ENCODE measurements at regions not wholly inside any gene's neighbourhood (a gene's known extent, or its start where the extent isn't known, plus 50 kb on each side); places are given as distances from the start of the nearest gene placed in this dataset.

GRCh38 chr20:11035211-11035610, 361.4 kb upstream of the JAG1 start:
- H3K9me3 ChIP-seq (ENCODE audit: control insufficient read depth, insufficient read depth, low read depth, low read length): no peaks in the 10 kb centered on the region
- intact Hi-C loops (cut with micrococcal nuclease; ENCODE audit: unreplicated experiment): no loop called here
- H3K4me1 ChIP-seq (ENCODE audit: control insufficient read depth, insufficient read depth, low read length): no peaks in the 10 kb centered on the region
- no peak overlapping the region for H3K4me3 ChIP-seq (ENCODE audit: low read depth in 2 of 2, low read length in 2 of 2)
- no peak overlapping the region for H3K27ac ChIP-seq (ENCODE audit: low read length)
- no peak for ATAC-seq
- POLR2A ChIA-PET: no interaction called here
- no TSS peak for BruUV-seq (replicated peaks)
- no peak for TF ChIP-seq TCF7L2 (IDR thresholded peaks at IDR 0.05; ENCODE audit: low read depth, low read length)
- TF ChIP-seq REST (IDR thresholded peaks at IDR 0.05; ENCODE audit: insufficient read depth in 1 of 2, low read depth in 2 of 2, low read length in 1 of 2): no peak
- TF ChIP-seq POLR2AphosphoS5 (IDR thresholded peaks at IDR 0.05; ENCODE audit: low read depth, low read length): no peak
- no peak for TF ChIP-seq CTCF (IDR thresholded peaks at IDR 0.05)
- no peak for TF ChIP-seq SIN3A (IDR thresholded peaks at IDR 0.05; ENCODE audit: borderline replicate concordance, insufficient read depth, low read depth, low read length)
- CTCF ChIA-PET: no interaction called here
- in situ Hi-C loops (cut with HindIII; ENCODE audit: low pct_unique_long_range_greater_than_20kb, low sequenced_read_pairs): no loop called here
- no peaks in the 10 kb centered on the region for H3K27me3 ChIP-seq (ENCODE audit: control insufficient read depth, insufficient read depth, low read length)
- H3K36me3 ChIP-seq (ENCODE audit: control insufficient read depth, insufficient read depth, low read length): no peaks in the 10 kb centered on the region
- no peak for DNase-seq (ENCODE audit: low read depth, low spot score)

- ChIA-PET POLR2A (no interaction called here), CTCF (no interaction called here)
- H3K4me3 ChIP-seq (ENCODE audit: low read depth in 2 of 2, low read length in 2 of 2): no peak overlapping the region
- intact Hi-C loops (cut with micrococcal nuclease; ENCODE audit: unreplicated experiment) (no loop called here), in situ Hi-C loops (cut with HindIII; ENCODE audit: low pct_unique_long_range_greater_than_20kb, low sequenced_read_pairs) (no loop called here)
- H3K27ac ChIP-seq (ENCODE audit: low read length): no peak overlapping the region
- H3K4me1 ChIP-seq (ENCODE audit: control insufficient read depth, insufficient read depth, low read length): no peaks in the 10 kb centered on the region
- H3K36me3 ChIP-seq (ENCODE audit: control insufficient read depth, insufficient read depth, low read length): no peaks in the 10 kb centered on the region
- ATAC-seq: no peak
- TF ChIP-seq POLR2AphosphoS5 (IDR thresholded peaks at IDR 0.05; ENCODE audit: low read depth, low read length): no peak
- TF ChIP-seq SIN3A (IDR thresholded peaks at IDR 0.05; ENCODE audit: borderline replicate concordance, insufficient read depth, low read depth, low read length): no peak
- BruUV-seq (replicated peaks): no TSS peak
- no peaks in the 10 kb centered on the region for H3K9me3 ChIP-seq (ENCODE audit: control insufficient read depth, insufficient read depth, low read depth, low read length)
- H3K27me3 ChIP-seq (ENCODE audit: control insufficient read depth, insufficient read depth, low read length): no peaks in the 10 kb centered on the region
- DNase-seq (ENCODE audit: low read depth, low spot score): no peak
Observed at GRCh38 chr20:11041396-11041795, 367.6 kb upstream of the JAG1 start.

GRCh38 chr20:11043001-11043400, 369.2 kb upstream of the JAG1 start:
- intact Hi-C loops (cut with micrococcal nuclease; ENCODE audit: unreplicated experiment) (no loop called here), in situ Hi-C loops (cut with HindIII; ENCODE audit: low pct_unique_long_range_greater_than_20kb, low sequenced_read_pairs) (no loop called here)
- DNase-seq (ENCODE audit: low read depth, low spot score) (no peak), ATAC-seq (no peak)
- no peaks in the 10 kb centered on the region for H3K36me3 ChIP-seq (ENCODE audit: control insufficient read depth, insufficient read depth, low read length)
- no peak overlapping the region for H3K4me3 ChIP-seq (ENCODE audit: low read depth in 2 of 2, low read length in 2 of 2)
- POLR2A ChIA-PET: no interaction called here
- CTCF ChIA-PET: no interaction called here
- no peak overlapping the region for H3K27ac ChIP-seq (ENCODE audit: low read length)
- no TSS peak for BruUV-seq (replicated peaks)
- no peaks in the 10 kb centered on the region for H3K9me3 ChIP-seq (ENCODE audit: control insufficient read depth, insufficient read depth, low read depth, low read length)
- H3K4me1 ChIP-seq (ENCODE audit: control insufficient read depth, insufficient read depth, low read length): no peaks in the 10 kb centered on the region
- H3K27me3 ChIP-seq (ENCODE audit: control insufficient read depth, insufficient read depth, low read length): no peaks in the 10 kb centered on the region
- TF ChIP-seq TCF7L2 (IDR thresholded peaks at IDR 0.05; ENCODE audit: low read depth, low read length) (no peak), REST (IDR thresholded peaks at IDR 0.05; ENCODE audit: insufficient read depth in 1 of 2, low read depth in 2 of 2, low read length in 1 of 2) (no peak), POLR2AphosphoS5 (IDR thresholded peaks at IDR 0.05; ENCODE audit: low read depth, low read length) (no peak), SIN3A (IDR thresholded peaks at IDR 0.05; ENCODE audit: borderline replicate concordance, insufficient read depth, low read depth, low read length) (no peak), CTCF (IDR thresholded peaks at IDR 0.05) (no peak)

Measured in Panc1 (cell line).